ENCODE measurements at regions not wholly inside any gene's neighbourhood (a gene's known extent, or its start where the extent isn't known, plus 50 kb on each side); places are given as distances from the start of the nearest gene placed in this dataset.

- no peak for DNase-seq (ENCODE audit: low read depth)
- no peak overlapping the region for H3K4me3 ChIP-seq (ENCODE audit: low read depth, low read length)
- no peak for TF ChIP-seq CTCF (IDR thresholded peaks at IDR 0.05; ENCODE audit: low read depth, low read length, missing control alignments)
- in situ Hi-C loops (cut with HindIII; ENCODE audit: low sequenced_read_pairs), result loop anchor here (5.0 kb wide), 1 partner anchor 94 kb away; no protein-coding TSS in a partner anchor
Observed at GRCh38 chr16:9383281-9383680, 291.8 kb downstream of the HAPSTR1 start.

- in situ Hi-C loops (cut with HindIII; ENCODE audit: low sequenced_read_pairs), result loop anchor here (5.0 kb wide), 1 partner anchor 93 kb away; no protein-coding TSS in a partner anchor
- no peak for TF ChIP-seq CTCF (IDR thresholded peaks at IDR 0.05; ENCODE audit: low read depth, low read length, missing control alignments)
- no peak for DNase-seq (ENCODE audit: low read depth)
- H3K4me3 ChIP-seq (ENCODE audit: low read depth, low read length), result no peak overlapping the region
Observed at GRCh38 chr16:9384141-9384540, 292.7 kb downstream of the HAPSTR1 start.

- H3K4me3 ChIP-seq (ENCODE audit: low read depth, low read length), result no peak overlapping the region
- no peak for TF ChIP-seq CTCF (IDR thresholded peaks at IDR 0.05; ENCODE audit: low read depth, low read length, missing control alignments)
- in situ Hi-C loops (cut with HindIII; ENCODE audit: low sequenced_read_pairs), result no loop called here
- no peak for DNase-seq (ENCODE audit: low read depth)
Observed at GRCh38 chr16:9389543-9390207, 298.2 kb downstream of the HAPSTR1 start.

- in situ Hi-C loops (cut with HindIII; ENCODE audit: low sequenced_read_pairs), result no loop called here
- H3K4me3 ChIP-seq (ENCODE audit: low read depth, low read length), result no peak overlapping the region
- no peak for TF ChIP-seq CTCF (IDR thresholded peaks at IDR 0.05; ENCODE audit: low read depth, low read length, missing control alignments)
- no peak for DNase-seq (ENCODE audit: low read depth)
Observed at GRCh38 chr16:9392956-9393355, 301.5 kb downstream of the HAPSTR1 start.

GRCh38 chr16:9393591-9393990, 302.1 kb downstream of the HAPSTR1 start:
- no peak for TF ChIP-seq CTCF (IDR thresholded peaks at IDR 0.05; ENCODE audit: low read depth, low read length, missing control alignments)
- no peak for DNase-seq (ENCODE audit: low read depth)
- H3K4me3 ChIP-seq (ENCODE audit: low read depth, low read length), result no peak overlapping the region
- in situ Hi-C loops (cut with HindIII; ENCODE audit: low sequenced_read_pairs), result no loop called here

- in situ Hi-C loops (cut with HindIII; ENCODE audit: low sequenced_read_pairs), result no loop called here
- TF ChIP-seq CTCF (IDR thresholded peaks at IDR 0.05; ENCODE audit: low read depth, low read length, missing control alignments), result no peak
- H3K4me3 ChIP-seq (ENCODE audit: low read depth, low read length), result no peak overlapping the region
- no peak for DNase-seq (ENCODE audit: low read depth)
Observed at GRCh38 chr16:9395958-9396359, 304.5 kb downstream of the HAPSTR1 start.

Measured in astrocyte of the cerebellum (primary cell).